ENCODE measurements at regions not wholly inside any gene's neighbourhood (a gene's known extent, or its start where the extent isn't known, plus 50 kb on each side); places are given as distances from the start of the nearest gene placed in this dataset.

DNA sequence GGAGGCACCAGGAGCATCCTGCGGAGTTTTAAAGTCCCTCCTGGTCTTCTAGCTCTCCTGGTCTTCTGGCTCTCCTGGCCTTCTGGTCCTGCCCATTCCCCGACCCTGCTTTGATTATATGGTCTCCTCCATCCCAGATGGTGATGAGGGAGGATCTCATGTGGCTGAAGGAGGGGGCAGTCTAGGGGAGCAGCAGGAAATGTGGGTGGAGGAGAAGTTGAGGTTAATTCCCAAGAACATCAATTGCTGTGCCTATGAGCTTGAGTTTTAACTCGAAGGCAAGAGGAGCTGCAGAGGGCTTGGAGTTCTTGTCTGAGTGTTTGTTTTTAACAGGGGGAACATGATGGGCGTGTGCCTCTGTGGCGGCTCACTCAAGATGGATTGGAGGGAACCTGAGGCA, 408.8 kb downstream of the MATN1 start:
- H2AFZ ChIP-seq (ENCODE audit: low read depth, low read length, poor library complexity, severe bottlenecking) = no peak overlapping the region
- H3K4me2 ChIP-seq (ENCODE audit: low read length) = no peak overlapping the region
- no peak for ATAC-seq
- H4K20me1 ChIP-seq (ENCODE audit: insufficient read depth) = no peaks in the 10 kb centered on the region
- no peaks in the 10 kb centered on the region for H3K79me2 ChIP-seq (ENCODE audit: insufficient read depth, low read length)
- ChIA-PET RAD21 (ENCODE audit: low non-redundant PET in 1 of 2, low total read pairs in 2 of 2, uncharacterized antibody in 2 of 2, unreplicated experiment in 2 of 2) (no interaction called here), POLR2A (no interaction called here), CTCF (no interaction called here)
- no peak overlapping the region for H3K9ac ChIP-seq (ENCODE audit: low read length)
- no TSS peak for BruUV-seq (replicated peaks)
- no peaks in the 10 kb centered on the region; a peak in 1 of 4 replicates for H3K36me3 ChIP-seq (ENCODE audit: control insufficient read depth in 1 of 2, insufficient read depth in 2 of 2, low read length in 2 of 2)
- no peaks in the 10 kb centered on the region for H3K9me3 ChIP-seq (ENCODE audit: control insufficient read depth in 1 of 2, insufficient read depth in 1 of 2, low read depth in 1 of 2, low read length in 2 of 2)
- TF ChIP-seq, protein P1, sequence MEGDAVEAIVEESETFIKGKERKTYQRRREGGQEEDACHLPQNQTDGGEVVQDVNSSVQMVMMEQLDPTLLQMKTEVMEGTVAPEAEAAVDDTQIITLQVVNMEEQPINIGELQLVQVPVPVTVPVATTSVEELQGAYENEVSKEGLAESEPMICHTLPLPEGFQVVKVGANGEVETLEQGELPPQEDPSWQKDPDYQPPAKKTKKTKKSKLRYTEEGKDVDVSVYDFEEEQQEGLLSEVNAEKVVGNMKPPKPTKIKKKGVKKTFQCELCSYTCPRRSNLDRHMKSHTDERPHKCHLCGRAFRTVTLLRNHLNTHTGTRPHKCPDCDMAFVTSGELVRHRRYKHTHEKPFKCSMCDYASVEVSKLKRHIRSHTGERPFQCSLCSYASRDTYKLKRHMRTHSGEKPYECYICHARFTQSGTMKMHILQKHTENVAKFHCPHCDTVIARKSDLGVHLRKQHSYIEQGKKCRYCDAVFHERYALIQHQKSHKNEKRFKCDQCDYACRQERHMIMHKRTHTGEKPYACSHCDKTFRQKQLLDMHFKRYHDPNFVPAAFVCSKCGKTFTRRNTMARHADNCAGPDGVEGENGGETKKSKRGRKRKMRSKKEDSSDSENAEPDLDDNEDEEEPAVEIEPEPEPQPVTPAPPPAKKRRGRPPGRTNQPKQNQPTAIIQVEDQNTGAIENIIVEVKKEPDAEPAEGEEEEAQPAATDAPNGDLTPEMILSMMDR (IDR thresholded peaks at IDR 0.05 in 2 of 3, conservative IDR thresholded peaks at IDR 0.05 in 1 of 3; ENCODE audit: borderline replicate concordance in 1 of 3, insufficient read depth in 1 of 3, low read depth in 2 of 3, low read length in 2 of 3) = no peak
- no peak for TF ChIP-seq SIN3A (IDR thresholded peaks at IDR 0.05; ENCODE audit: low read depth)
- H3K4me1 ChIP-seq (ENCODE audit: control insufficient read depth in 1 of 2, insufficient read depth in 2 of 2, low read length in 2 of 2) = no peaks in the 10 kb centered on the region
- no peaks in the 10 kb centered on the region for H3K9me2 ChIP-seq (ENCODE audit: insufficient read depth)
- intact Hi-C loops (cut with micrococcal nuclease) = no loop called here
- no peak overlapping the region for H3K27ac ChIP-seq (ENCODE audit: low read depth, low read length)
- no peak overlapping the region for H3K4me3 ChIP-seq (replicated peaks in 1 of 2; ENCODE audit: low read depth in 1 of 2, low read length in 2 of 2)
- H3K27me3 ChIP-seq (ENCODE audit: insufficient read depth, low read length) = peaks cover 32% of the 10 kb centered on the region
- DNase-seq (ENCODE audit: low read depth, low spot score) = no peak

DNA sequence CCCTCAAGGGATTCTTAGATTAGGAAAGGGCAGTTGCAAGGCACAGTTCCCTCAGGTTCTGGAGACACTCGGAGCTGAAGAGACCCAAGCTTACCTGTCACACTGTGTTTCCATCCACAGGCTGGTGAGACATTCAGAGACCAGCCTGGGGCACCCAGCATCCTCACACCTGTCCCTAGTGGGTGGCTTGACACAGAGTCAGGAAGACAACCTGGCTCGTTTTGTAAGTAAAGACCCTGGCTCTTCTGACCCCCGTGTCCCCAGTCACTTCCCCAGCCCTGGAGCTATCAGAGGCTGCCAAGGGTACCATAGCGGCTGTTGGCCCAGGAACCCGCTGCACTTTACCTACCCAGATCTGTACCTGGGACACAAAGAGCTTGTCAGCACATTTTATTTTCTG, 409.8 kb downstream of the MATN1 start:
- ChIA-PET POLR2A (no interaction called here), RAD21 (ENCODE audit: low non-redundant PET in 1 of 2, low total read pairs in 2 of 2, uncharacterized antibody in 2 of 2, unreplicated experiment in 2 of 2) (no interaction called here), CTCF (interaction anchor here (1.4 kb wide), 1 partner anchor 67 kb away, joined by 3 read pairs; no protein-coding TSS in a partner anchor)
- Histone ChIP-seq H3K4me3 (replicated peaks in 1 of 2; ENCODE audit: low read depth in 1 of 2, low read length in 2 of 2) (no peak overlapping the region), H3K27ac (ENCODE audit: low read depth, low read length) (no peak overlapping the region), H3K9me3 (ENCODE audit: control insufficient read depth in 1 of 2, insufficient read depth in 1 of 2, low read depth in 1 of 2, low read length in 2 of 2) (no peaks in the 10 kb centered on the region), H3K4me1 (ENCODE audit: control insufficient read depth in 1 of 2, insufficient read depth in 2 of 2, low read length in 2 of 2) (no peaks in the 10 kb centered on the region), H3K79me2 (ENCODE audit: insufficient read depth, low read length) (no peaks in the 10 kb centered on the region), H2AFZ (ENCODE audit: low read depth, low read length, poor library complexity, severe bottlenecking) (no peak overlapping the region), H3K4me2 (ENCODE audit: low read length) (no peak overlapping the region), H3K9me2 (ENCODE audit: insufficient read depth) (no peaks in the 10 kb centered on the region), H4K20me1 (ENCODE audit: insufficient read depth) (no peaks in the 10 kb centered on the region), H3K36me3 (ENCODE audit: control insufficient read depth in 1 of 2, insufficient read depth in 2 of 2, low read length in 2 of 2) (no peaks in the 10 kb centered on the region; a peak in 1 of 4 replicates), H3K9ac (ENCODE audit: low read length) (no peak overlapping the region), H3K27me3 (ENCODE audit: insufficient read depth, low read length) (peaks cover 35% of the 10 kb centered on the region)
- intact Hi-C loops (cut with micrococcal nuclease) = no loop called here
- no peak for DNase-seq (ENCODE audit: low read depth, low spot score)
- no TSS peak for BruUV-seq (replicated peaks)
- no peak for ATAC-seq
- TF ChIP-seq, protein P2, sequence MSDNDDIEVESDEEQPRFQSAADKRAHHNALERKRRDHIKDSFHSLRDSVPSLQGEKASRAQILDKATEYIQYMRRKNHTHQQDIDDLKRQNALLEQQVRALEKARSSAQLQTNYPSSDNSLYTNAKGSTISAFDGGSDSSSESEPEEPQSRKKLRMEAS (IDR thresholded peaks at IDR 0.05) = no peak
- no peak for TF ChIP-seq SP1 (IDR thresholded peaks at IDR 0.05; ENCODE audit: low read depth)
- no peak for TF ChIP-seq CBX3 (IDR thresholded peaks at IDR 0.05; ENCODE audit: low read depth)
- TF ChIP-seq SIN3A (IDR thresholded peaks at IDR 0.05; ENCODE audit: low read depth) = no peak
- no peak for TF ChIP-seq SRF (IDR thresholded peaks at IDR 0.05; ENCODE audit: low read depth)
- TF ChIP-seq, protein P3, sequence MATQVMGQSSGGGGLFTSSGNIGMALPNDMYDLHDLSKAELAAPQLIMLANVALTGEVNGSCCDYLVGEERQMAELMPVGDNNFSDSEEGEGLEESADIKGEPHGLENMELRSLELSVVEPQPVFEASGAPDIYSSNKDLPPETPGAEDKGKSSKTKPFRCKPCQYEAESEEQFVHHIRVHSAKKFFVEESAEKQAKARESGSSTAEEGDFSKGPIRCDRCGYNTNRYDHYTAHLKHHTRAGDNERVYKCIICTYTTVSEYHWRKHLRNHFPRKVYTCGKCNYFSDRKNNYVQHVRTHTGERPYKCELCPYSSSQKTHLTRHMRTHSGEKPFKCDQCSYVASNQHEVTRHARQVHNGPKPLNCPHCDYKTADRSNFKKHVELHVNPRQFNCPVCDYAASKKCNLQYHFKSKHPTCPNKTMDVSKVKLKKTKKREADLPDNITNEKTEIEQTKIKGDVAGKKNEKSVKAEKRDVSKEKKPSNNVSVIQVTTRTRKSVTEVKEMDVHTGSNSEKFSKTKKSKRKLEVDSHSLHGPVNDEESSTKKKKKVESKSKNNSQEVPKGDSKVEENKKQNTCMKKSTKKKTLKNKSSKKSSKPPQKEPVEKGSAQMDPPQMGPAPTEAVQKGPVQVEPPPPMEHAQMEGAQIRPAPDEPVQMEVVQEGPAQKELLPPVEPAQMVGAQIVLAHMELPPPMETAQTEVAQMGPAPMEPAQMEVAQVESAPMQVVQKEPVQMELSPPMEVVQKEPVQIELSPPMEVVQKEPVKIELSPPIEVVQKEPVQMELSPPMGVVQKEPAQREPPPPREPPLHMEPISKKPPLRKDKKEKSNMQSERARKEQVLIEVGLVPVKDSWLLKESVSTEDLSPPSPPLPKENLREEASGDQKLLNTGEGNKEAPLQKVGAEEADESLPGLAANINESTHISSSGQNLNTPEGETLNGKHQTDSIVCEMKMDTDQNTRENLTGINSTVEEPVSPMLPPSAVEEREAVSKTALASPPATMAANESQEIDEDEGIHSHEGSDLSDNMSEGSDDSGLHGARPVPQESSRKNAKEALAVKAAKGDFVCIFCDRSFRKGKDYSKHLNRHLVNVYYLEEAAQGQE (IDR thresholded peaks at IDR 0.05; ENCODE audit: low read depth) = no peak
- TF ChIP-seq, protein P4, sequence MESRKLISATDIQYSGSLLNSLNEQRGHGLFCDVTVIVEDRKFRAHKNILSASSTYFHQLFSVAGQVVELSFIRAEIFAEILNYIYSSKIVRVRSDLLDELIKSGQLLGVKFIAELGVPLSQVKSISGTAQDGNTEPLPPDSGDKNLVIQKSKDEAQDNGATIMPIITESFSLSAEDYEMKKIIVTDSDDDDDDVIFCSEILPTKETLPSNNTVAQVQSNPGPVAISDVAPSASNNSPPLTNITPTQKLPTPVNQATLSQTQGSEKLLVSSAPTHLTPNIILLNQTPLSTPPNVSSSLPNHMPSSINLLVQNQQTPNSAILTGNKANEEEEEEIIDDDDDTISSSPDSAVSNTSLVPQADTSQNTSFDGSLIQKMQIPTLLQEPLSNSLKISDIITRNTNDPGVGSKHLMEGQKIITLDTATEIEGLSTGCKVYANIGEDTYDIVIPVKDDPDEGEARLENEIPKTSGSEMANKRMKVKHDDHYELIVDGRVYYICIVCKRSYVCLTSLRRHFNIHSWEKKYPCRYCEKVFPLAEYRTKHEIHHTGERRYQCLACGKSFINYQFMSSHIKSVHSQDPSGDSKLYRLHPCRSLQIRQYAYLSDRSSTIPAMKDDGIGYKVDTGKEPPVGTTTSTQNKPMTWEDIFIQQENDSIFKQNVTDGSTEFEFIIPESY (IDR thresholded peaks at IDR 0.05; ENCODE audit: extremely low read depth, insufficient replicate concordance, low read length) = no peak
- no peak for TF ChIP-seq ZFX (IDR thresholded peaks at IDR 0.05)
- TF ChIP-seq EGR1 (IDR thresholded peaks at IDR 0.05; ENCODE audit: low read depth) = no peak
- TF ChIP-seq ELF1 (IDR thresholded peaks at IDR 0.05; ENCODE audit: borderline replicate concordance, low read depth) = no peak

Data from HCT116 (cell line).